ENCODE measurements at regions not wholly inside any gene's neighbourhood (a gene's known extent, or its start where the extent isn't known, plus 50 kb on each side); places are given as distances from the start of the nearest gene placed in this dataset.

GRCh38 chr6:14775528-14775927 lies 470.3 kb upstream of the JARID2 start:
- TF ChIP-seq KIAA2018 (CRISPR knock-in tag; IDR thresholded peaks at IDR 0.05; ENCODE audit: borderline replicate concordance) (no peak), HNF4G (IDR thresholded peaks at IDR 0.05; ENCODE audit: borderline replicate concordance, low read depth, low read length) (no peak), HNF4G (CRISPR knock-in tag; IDR thresholded peaks at IDR 0.05; ENCODE audit: borderline replicate concordance, low read depth) (no peak), KLF9 (CRISPR knock-in tag; IDR thresholded peaks at IDR 0.05; ENCODE audit: low read depth) (no peak)

All from HepG2 (cell line).